ENCODE measurements at regions not wholly inside any gene's neighbourhood (a gene's known extent, or its start where the extent isn't known, plus 50 kb on each side); places are given as distances from the start of the nearest gene placed in this dataset.

- no peak for TF ChIP-seq CTCF (IDR thresholded peaks at IDR 0.05; ENCODE audit: poor library complexity)
- TF ChIP-seq EZH2 (IDR thresholded peaks at IDR 0.05; ENCODE audit: borderline replicate concordance), result no peak
Observed at GRCh38 chr5:154112255-154112654, 73.5 kb downstream of the MFAP3 start.
